Naive thymus-derived CD8-positive, alpha-beta T cell (primary cell): ENCODE measurements at regions not wholly inside any gene's neighbourhood (a gene's known extent, or its start where the extent isn't known, plus 50 kb on each side); places are given as distances from the start of the nearest gene placed in this dataset.
A peak's percentile ranks its signal among the peaks of the same experiment; 100 is the strongest.

Source experiments
- ATAC-seq, 2 donors: fragments of 150-1000 bp; cut with Tn5 transposase in 1 of 2; sonication (Bioruptor Pico), chemical (Tn5 transposase) in 1 of 2; 1 replicate in 1 of 2; 2 replicates in 1 of 2; pipeline ENCODE4 v1.10.0; 2021; ENCODE audit warnings: mild to moderate bottlenecking in 2 of 2, moderate library complexity in 2 of 2
- POLR2A ChIA-PET: fragments of 350-600 bp; sonication (Branson Sonifier 250); formaldehyde crosslinking; loops from one replicate; lab custom pipeline; 2021; ENCODE audit warnings: antibody characterized with exemption; lab: Charles Lee
- DNase-seq, 10 donors: peaks; one replicate each; pipeline versions ENCODE4 v3.0.0 to v3.0.0-alpha.2; 2020 to 2022
- H3K27ac Mint-ChIP-seq, 10 donors: one replicate each; pipeline ENCODE4 v1.8.0; 2020 to 2022; ENCODE audit warnings: mild to moderate bottlenecking in 10 of 10, mixed read lengths in 10 of 10, moderate library complexity in 4 of 10, inconsistent platforms in 1 of 10
- H3K27me3 Mint-ChIP-seq, 5 donors: one replicate each; pipeline ENCODE4 v1.8.0; 2021 to 2022; ENCODE audit warnings: mixed read lengths in 5 of 5
- H3K36me3 Mint-ChIP-seq, 3 donors: one replicate each; pipeline ENCODE4 v1.8.0; 2020 to 2022; ENCODE audit warnings: mixed read lengths in 3 of 3, mild to moderate bottlenecking in 2 of 3, inconsistent platforms in 1 of 3
- H3K4me1 Mint-ChIP-seq, 4 donors: one replicate each; pipeline ENCODE4 v1.8.0; 2021 to 2022; ENCODE audit warnings: mixed read lengths in 4 of 4
- H3K4me3 Mint-ChIP-seq, 10 donors: one replicate each; pipeline ENCODE4 v1.8.0; 2020 to 2022; ENCODE audit warnings: mild to moderate bottlenecking in 10 of 10, mixed read lengths in 10 of 10, moderate library complexity in 6 of 10, inconsistent platforms in 1 of 10
- H3K9me3 Mint-ChIP-seq, 9 donors: one replicate each; pipeline ENCODE4 v1.8.0; 2020 to 2022; ENCODE audit warnings: mixed read lengths in 9 of 9, mild to moderate bottlenecking in 3 of 9, inconsistent platforms in 1 of 9, moderate library complexity in 1 of 9

DNA sequence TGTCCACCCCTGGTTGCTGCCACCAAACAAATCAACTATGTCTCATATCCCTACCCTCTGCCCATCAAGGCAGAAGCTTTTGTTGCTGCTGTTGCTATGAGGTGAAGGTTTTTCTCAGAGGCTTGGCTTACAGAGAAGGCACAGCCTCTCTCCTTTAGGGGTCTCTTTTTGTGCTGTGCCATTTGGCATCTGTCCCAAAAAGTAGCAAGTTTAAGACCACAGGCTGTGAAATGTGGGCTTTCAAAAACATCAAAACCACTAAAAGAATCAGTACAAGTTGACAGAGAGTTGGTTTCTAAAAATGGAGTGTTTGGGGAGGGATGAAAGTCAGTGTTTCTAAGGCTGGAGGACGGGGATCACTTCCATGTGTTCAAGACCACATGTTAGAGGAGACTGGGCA, 634.9 kb downstream of the BCOR start:
- H3K27me3 Mint-ChIP-seq: peaks cover 0 to 4% (median 0%) of the 10 kb centered on the region in 5 donors
- H3K27ac Mint-ChIP-seq: peak overlapping the region in 4 of 10 donors; percentile 0 to 76 (median 10)
- H3K4me1 Mint-ChIP-seq: peaks cover 12 to 28% (median 21%) of the 10 kb centered on the region in 4 donors
- H3K9me3 Mint-ChIP-seq: no peaks in the 10 kb centered on the region
- POLR2A ChIA-PET: no interaction called here
- H3K36me3 Mint-ChIP-seq: no peaks in the 10 kb centered on the region
- DNase-seq: peak in 4 of 10 donors; percentile 2 to 40 (median 26)
- H3K4me3 Mint-ChIP-seq: peak overlapping the region in 4 of 10 donors; percentile 6 to 28 (median 14)
- ATAC-seq: peak; percentile 28 to 68

DNA sequence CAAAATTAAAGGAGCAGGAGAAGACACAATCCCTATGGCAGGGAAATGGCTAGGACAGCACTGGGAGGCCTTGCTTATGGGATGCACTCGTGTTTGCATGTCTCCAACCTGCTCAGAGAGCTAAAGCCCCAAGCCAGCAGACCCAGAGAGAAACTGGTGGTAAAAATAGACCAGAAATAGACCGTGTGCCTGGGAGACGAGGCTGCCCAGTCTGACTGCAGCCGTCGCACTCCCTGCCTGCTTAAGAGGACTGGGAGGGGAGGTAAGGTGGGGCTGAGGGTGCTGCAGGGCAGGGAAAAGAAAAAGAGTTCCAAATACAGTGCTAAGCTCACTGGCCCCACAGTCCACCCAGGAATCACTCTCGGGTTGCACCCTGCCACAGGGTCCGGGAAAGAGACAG, 633.5 kb downstream of the BCOR start:
- no peaks in the 10 kb centered on the region for H3K36me3 Mint-ChIP-seq
- DNase-seq: no peak
- peaks cover 0 to 4% (median 0%) of the 10 kb centered on the region in 5 donors for H3K27me3 Mint-ChIP-seq
- no peaks in the 10 kb centered on the region for H3K9me3 Mint-ChIP-seq
- H3K4me3 Mint-ChIP-seq: no peak overlapping the region
- ATAC-seq: no peak
- peak overlapping the region in 2 of 10 donors; percentile 23 to 76 for H3K27ac Mint-ChIP-seq
- POLR2A ChIA-PET: no interaction called here
- peaks cover 12 to 28% (median 21%) of the 10 kb centered on the region in 4 donors for H3K4me1 Mint-ChIP-seq

DNA sequence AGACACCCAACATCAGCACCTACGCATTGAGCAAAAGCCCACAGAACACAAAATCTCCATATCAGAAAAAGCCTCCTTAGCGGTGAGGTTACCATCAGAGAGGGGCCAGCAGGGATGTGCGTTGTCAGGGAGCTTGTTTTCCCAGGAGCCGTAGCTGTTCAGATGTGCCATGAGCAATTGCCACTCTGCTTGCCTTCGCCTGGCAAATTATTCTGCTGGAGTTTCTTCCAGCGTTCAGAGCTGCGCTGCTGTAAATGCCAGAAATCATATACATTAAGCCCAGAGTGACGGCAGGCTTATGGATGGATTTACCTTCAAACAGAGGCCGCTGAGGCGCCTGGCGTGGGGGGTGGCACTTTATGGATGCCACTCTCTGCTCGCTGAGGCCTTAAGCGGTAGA, 632.3 kb downstream of the BCOR start:
- Mint-ChIP-seq H3K27ac (no peak overlapping the region), H3K4me3 (no peak overlapping the region), H3K4me1 (peaks cover 12 to 28% (median 19%) of the 10 kb centered on the region in 4 donors), H3K27me3 (peaks cover 0 to 4% (median 0%) of the 10 kb centered on the region in 5 donors), H3K9me3 (no peaks in the 10 kb centered on the region), H3K36me3 (no peaks in the 10 kb centered on the region)
- ATAC-seq: no peak
- no peak for DNase-seq
- POLR2A ChIA-PET: no interaction called here

DNA sequence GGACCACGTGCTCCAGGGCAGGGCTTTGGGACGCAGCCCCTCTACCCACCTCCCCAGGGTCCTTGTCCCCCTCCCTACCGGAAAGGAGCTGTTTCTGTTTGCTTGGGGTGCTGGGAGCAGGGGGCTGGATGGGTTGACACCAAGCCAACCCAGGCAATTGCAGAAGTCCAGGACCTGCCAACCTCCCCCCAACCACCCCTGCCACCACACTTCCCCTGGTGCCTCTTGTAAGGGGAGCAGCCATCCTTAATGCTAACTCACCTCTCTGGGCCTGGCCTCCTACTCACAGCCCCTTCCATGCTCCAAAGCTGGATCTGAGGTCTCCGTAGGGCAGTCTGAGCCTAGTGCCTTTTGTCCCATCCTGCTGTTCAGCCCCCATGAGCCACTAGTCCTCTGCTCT, 631.9 kb downstream of the BCOR start:
- H3K4me1 Mint-ChIP-seq: peaks cover 12 to 28% (median 18%) of the 10 kb centered on the region in 4 donors
- no peak overlapping the region for H3K4me3 Mint-ChIP-seq
- DNase-seq: no peak
- peak overlapping the region in 2 of 10 donors; percentile 18 to 86 for H3K27ac Mint-ChIP-seq
- no peak for ATAC-seq
- peaks cover 0 to 4% (median 0%) of the 10 kb centered on the region in 5 donors for H3K27me3 Mint-ChIP-seq
- H3K9me3 Mint-ChIP-seq: no peaks in the 10 kb centered on the region
- H3K36me3 Mint-ChIP-seq: no peaks in the 10 kb centered on the region
- POLR2A ChIA-PET: no interaction called here

DNA sequence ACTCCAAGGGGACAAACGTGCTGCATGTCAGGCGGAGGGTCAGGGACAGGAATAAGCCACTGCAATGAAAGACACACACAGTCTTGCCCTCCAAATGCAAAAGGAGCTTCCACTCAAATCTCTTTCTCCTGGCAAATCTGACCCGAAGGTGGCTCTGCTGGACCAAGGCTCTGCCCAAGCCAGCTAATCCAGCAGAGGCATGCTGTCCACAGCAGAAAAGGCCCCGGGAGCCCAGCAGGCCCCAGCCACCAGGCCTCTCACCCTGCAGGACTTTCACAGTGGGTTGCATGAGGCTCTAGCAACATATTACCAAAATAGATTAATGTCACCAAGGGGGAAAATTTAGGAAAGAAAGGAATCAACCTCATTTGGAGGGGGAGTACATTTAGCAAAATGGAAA, 628.6 kb downstream of the BCOR start:
- no peak overlapping the region for H3K27ac Mint-ChIP-seq
- no peak for DNase-seq
- H3K9me3 Mint-ChIP-seq: no peaks in the 10 kb centered on the region
- POLR2A ChIA-PET: no interaction called here
- peaks cover 0 to 7% (median 3%) of the 10 kb centered on the region in 4 donors for H3K4me1 Mint-ChIP-seq
- H3K36me3 Mint-ChIP-seq: no peaks in the 10 kb centered on the region
- H3K27me3 Mint-ChIP-seq: peaks cover 0 to 4% (median 0%) of the 10 kb centered on the region in 5 donors
- H3K4me3 Mint-ChIP-seq: no peak overlapping the region
- ATAC-seq: no peak

DNA sequence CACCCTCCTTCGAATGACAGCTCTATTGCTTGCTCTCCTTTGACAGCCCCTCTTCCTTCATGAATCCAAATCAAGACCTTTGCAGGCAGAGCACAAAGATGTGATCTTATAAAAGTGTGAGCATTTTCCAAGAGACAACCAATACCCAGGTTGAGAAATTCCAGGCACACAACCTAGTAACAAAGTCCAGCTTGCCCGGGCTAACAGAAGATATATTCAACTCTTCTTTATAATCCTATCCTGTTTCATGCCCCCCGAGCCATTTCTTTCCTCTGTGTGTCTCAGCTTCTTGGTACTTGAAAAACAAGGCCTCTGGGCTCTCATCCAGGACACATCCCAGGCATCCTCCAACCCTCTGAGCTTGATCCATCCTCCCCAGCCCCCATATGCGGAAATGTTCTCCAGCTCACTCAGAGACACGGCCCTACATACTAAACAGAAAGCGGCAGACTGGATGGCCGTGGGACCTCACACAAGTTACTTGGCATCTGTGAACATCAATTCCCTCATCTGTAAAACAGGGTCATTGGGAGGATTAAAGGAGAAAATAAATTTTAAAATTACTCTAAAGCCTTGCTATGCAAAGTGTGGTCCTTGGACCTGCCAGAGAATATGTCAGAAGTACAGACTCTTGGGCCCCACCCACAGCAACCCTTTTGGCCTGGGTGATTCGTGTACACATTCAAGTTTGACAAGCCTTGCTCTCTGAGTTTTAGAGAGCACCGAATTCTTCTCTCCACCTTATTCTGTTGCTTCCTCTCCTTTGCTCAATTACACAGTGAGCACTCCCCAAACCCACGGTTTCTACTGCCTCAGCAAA, 627.0 kb downstream of the BCOR start:
- Mint-ChIP-seq H3K4me1 (peaks cover 0 to 4% (median 0%) of the 10 kb centered on the region in 4 donors), H3K27ac (no peak overlapping the region), H3K4me3 (no peak overlapping the region), H3K36me3 (no peaks in the 10 kb centered on the region), H3K27me3 (no peaks in the 10 kb centered on the region), H3K9me3 (no peaks in the 10 kb centered on the region)
- POLR2A ChIA-PET: no interaction called here
- ATAC-seq: no peak
- DNase-seq: no peak

DNA sequence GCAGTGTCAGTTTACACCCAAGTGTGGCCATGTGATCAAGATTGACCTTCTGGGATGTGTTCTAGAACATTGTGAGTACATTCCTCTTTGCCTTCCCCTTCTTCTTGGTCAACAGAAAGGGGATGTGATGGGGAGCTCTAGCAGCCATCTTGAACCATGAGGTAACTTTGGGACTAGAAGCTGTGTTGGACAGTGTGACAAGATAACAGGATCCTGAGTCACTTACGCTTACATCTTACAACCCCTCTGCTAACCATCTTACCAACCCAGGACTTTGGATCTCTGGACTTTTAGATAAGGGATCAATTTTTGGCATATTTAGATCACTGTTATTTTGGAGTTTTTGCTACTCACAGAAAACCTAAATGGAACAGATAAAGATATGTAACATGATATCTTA, 625.6 kb downstream of the BCOR start:
- H3K27ac Mint-ChIP-seq: no peak overlapping the region
- POLR2A ChIA-PET: no interaction called here
- no peak overlapping the region for H3K4me3 Mint-ChIP-seq

DNA sequence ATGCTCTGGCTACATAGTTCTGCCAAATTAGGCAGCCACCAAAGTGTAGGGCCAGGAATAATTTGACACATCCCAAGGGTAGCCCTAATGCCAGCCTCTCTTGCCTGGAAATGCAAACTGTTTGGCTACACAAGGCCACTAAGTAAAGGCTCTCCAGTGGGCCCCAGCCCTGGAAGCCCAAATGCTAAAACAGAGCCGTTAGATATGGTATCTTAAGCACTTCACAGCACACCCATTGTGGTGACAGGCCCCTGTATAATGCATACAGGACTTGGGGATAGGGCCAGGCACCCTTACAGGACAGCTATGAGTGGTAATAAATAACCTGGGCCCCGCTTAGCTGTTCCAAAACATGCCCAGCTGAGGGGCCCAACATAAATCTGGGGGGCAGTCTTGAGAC, 623.9 kb downstream of the BCOR start:
- POLR2A ChIA-PET: no interaction called here
- no peak overlapping the region for H3K4me3 Mint-ChIP-seq
- DNase-seq: no peak
- H3K4me1 Mint-ChIP-seq: peaks cover 0 to 14% (median 7%) of the 10 kb centered on the region in 4 donors
- no peaks in the 10 kb centered on the region for H3K36me3 Mint-ChIP-seq
- ATAC-seq: no peak
- no peak overlapping the region for H3K27ac Mint-ChIP-seq
- no peaks in the 10 kb centered on the region for H3K9me3 Mint-ChIP-seq
- no peaks in the 10 kb centered on the region for H3K27me3 Mint-ChIP-seq

More for the DNA sequence above, 625.6 kb downstream of the BCOR start:
- Mint-ChIP-seq H3K9me3 (no peaks in the 10 kb centered on the region), H3K36me3 (no peaks in the 10 kb centered on the region), H3K4me1 (peaks cover 0 to 4% (median 3%) of the 10 kb centered on the region in 4 donors), H3K27me3 (no peaks in the 10 kb centered on the region)
- ATAC-seq (no peak), DNase-seq (no peak)

DNA sequence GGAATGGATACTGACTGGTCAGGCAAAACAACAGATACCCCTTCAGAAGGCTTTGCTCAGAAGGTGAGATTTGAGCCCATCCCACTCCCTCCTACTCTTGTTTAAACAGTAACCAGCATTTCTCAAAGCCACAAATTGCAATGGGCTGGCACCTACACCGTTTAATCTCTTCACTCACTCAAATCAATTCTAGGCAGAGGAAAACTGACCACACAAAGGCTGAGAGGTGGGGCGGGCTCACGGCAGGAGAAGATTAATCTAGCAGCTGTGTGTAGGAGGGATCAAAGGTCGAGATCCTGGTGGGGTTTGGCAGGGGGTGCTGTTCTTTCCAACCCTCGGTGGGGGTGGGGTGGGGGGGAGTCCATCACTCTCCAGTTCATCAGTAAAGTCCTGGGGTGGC, 622.4 kb downstream of the BCOR start:
- Mint-ChIP-seq H3K27ac (no peak overlapping the region), H3K9me3 (no peaks in the 10 kb centered on the region), H3K4me3 (no peak overlapping the region), H3K4me1 (peaks cover 0 to 14% (median 7%) of the 10 kb centered on the region in 4 donors), H3K36me3 (no peaks in the 10 kb centered on the region), H3K27me3 (no peaks in the 10 kb centered on the region)
- POLR2A ChIA-PET: no interaction called here
- ATAC-seq (no peak), DNase-seq (no peak)

DNA sequence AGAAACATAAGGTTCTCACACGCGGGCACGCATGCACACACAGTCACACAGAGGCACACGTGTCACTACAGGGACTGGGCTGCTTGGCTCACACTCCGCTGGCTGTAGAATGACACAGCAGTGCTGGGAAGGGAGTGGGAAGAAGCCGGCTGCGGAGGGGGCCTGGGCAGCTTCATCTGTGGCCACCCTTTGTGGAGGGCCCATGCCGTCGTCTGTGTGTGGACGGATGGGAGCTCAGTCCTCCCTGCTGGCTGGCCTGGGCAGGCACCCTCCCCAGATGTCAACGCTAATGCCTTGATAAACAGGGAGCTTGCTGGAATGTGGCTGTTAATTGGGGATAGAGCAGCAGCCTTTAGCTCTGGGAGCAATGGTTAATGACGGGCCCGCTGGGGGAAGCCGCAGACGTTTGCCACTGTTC, 621.1 kb downstream of the BCOR start:
- no peaks in the 10 kb centered on the region for H3K27me3 Mint-ChIP-seq

DNA sequence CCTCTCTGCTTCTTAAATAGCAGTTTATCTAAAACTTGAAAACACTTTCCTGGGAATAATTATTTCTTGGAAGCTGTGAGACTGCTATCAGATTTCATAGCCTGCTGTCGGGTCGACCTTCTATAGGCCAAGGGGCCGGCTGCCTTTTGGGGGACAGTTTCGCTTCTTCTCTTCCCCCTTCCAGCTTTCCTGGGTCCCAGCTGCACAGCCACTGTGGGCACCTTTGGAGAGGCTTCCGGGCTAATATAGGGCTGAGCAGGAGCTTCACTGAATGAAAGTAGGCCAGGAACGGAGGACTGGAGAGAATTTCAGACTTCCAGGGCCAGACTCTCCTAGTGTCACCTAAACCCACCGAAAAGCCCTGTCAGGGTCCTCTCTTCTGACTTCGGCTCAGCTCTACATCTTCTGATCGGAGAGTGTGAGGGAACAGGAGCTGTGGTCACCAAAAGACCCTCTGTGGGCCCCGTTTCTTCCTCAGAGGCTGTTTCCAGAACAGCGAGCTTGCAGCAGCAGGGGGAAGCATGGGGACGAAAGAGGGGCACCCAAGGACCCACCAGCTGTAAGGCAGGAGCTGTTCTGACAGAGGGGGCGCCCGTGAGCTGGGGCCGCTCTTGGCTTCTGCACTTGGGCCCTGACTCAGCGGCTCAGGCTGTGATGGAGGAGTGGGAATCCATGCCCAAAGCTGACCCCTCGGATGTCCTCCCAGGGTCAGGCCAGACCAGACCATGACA, 620.6 kb downstream of the BCOR start:
- peak overlapping the region in 4 of 10 donors; percentile 77 to 85 (median 80) for H3K27ac Mint-ChIP-seq
- peaks cover 0 to 3% (median 0%) of the 10 kb centered on the region in 9 donors for H3K9me3 Mint-ChIP-seq
- no peaks in the 10 kb centered on the region for H3K36me3 Mint-ChIP-seq
- peak in 5 of 10 donors; percentile 0 to 10 (median 5) for DNase-seq
- no peaks in the 10 kb centered on the region for H3K27me3 Mint-ChIP-seq
- POLR2A ChIA-PET: no interaction called here
- H3K4me3 Mint-ChIP-seq: peak overlapping the region in 1 of 10 donors; percentile 48
- peaks cover 0 to 14% (median 7%) of the 10 kb centered on the region in 4 donors for H3K4me1 Mint-ChIP-seq
- ATAC-seq: peak; percentile 43 to 54

More for the DNA sequence above, 621.1 kb downstream of the BCOR start:
- H3K4me3 Mint-ChIP-seq: no peak overlapping the region
- peaks cover 0 to under 1% (median 0%) of the 10 kb centered on the region in 9 donors for H3K9me3 Mint-ChIP-seq
- peak overlapping the region in 4 of 10 donors; percentile 24 to 88 (median 36) for H3K27ac Mint-ChIP-seq
- ATAC-seq (no peak), DNase-seq (no peak)
- peaks cover 0 to 14% (median 7%) of the 10 kb centered on the region in 4 donors for H3K4me1 Mint-ChIP-seq
- POLR2A ChIA-PET: no interaction called here
- H3K36me3 Mint-ChIP-seq: no peaks in the 10 kb centered on the region

DNA sequence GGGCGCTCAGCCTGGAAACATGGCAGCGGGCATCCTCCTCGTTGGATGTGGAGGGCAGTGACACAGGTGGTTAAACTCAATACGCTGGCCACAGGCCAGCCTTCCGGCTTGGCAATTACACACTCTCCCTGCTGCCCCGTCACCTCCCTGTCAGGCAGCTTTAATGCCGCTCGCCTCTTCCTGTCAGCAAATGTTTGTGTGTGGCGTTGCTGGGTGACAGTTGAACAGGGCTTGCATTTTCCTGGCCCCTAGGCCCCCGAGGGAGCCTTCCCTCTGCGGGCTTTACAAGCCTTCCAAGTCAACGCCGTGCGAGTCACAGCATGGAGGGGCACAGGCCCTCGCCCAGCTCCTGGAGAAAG, 620.0 kb downstream of the BCOR start:
- no peaks in the 10 kb centered on the region for H3K27me3 Mint-ChIP-seq
- H3K4me3 Mint-ChIP-seq: peak overlapping the region in 4 of 10 donors; percentile 13 to 48 (median 23)
- H3K27ac Mint-ChIP-seq: peak overlapping the region in 6 of 10 donors; percentile 77 to 85 (median 80)
- DNase-seq: peak in 8 of 10 donors; percentile 8 to 78 (median 57)
- H3K4me1 Mint-ChIP-seq: peaks cover 0 to 14% (median 7%) of the 10 kb centered on the region in 4 donors
- H3K9me3 Mint-ChIP-seq: peaks cover 0 to 3% (median 0%) of the 10 kb centered on the region in 9 donors
- POLR2A ChIA-PET: no interaction called here
- peak; percentile 94 to 95 for ATAC-seq
- no peaks in the 10 kb centered on the region for H3K36me3 Mint-ChIP-seq

DNA sequence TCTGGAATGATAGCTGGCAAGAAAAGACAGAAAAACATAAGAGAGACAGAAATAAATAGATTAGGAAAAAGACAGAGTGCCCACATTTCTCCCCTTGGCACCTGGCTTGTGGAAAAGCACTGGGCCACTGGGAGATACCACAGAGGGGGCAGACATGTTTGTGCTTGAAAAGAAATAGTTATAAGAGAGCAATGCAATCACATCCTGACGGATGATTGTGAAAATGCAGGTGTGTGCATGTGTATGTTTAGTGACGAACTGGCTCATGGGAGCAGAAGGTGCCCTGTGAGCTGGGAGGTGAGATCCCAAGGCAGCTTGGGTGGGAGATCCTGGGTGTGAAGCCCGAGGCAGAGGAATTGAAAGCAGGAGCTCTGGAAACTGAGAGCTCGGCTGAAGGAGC, 617.9 kb downstream of the BCOR start:
- H3K4me1 Mint-ChIP-seq: peaks cover 0 to 16% (median 7%) of the 10 kb centered on the region in 4 donors
- no peaks in the 10 kb centered on the region for H3K36me3 Mint-ChIP-seq
- no peak overlapping the region for H3K4me3 Mint-ChIP-seq
- peaks cover 0 to 3% (median 0%) of the 10 kb centered on the region in 9 donors for H3K9me3 Mint-ChIP-seq
- POLR2A ChIA-PET: no interaction called here
- H3K27me3 Mint-ChIP-seq: no peaks in the 10 kb centered on the region
- peak overlapping the region in 3 of 10 donors; percentile 30 to 57 (median 49) for H3K27ac Mint-ChIP-seq
- DNase-seq: no peak
- no peak for ATAC-seq
